HTR-8/SVneo (cell line): ENCODE measurements at regions not wholly inside any gene's neighbourhood (a gene's known extent, or its start where the extent isn't known, plus 50 kb on each side); places are given as distances from the start of the nearest gene placed in this dataset.
A peak's percentile ranks its signal among the peaks of the same experiment; 100 is the strongest.
"Not testable (repeated sequence)": the region's sequence is repeated elsewhere in the genome, so short reads cannot be mapped to it uniquely, and the experiment has no call there.

ENCODE experiments used
- DNase-seq: peaks from one replicate; pipeline ENCODE4 v3.0.0; 2011; ENCODE audit warnings: low spot score, mixed read lengths; ENCODE audit not compliant: insufficient read length
- FAIRE-seq: peaks from 2 replicates; lab custom pipeline; 2011; peaks lifted over from hg19 to GRCh38; lab: Jason Lieb, UNC

GRCh38 chr6:56904068-56904467 is 50.8 kb upstream of the BEND6 start:
- FAIRE-seq, result no peak
- DNase-seq, result no peak

GRCh38 chr6:56902641-56903464 is 52.1 kb upstream of the BEND6 start:
- FAIRE-seq (no peak), DNase-seq (peak; percentile 52)

GRCh38 chr6:56900784-56901183 is 54.1 kb upstream of the BEND6 start:
- DNase-seq (no peak), FAIRE-seq (no peak)

- no peak for DNase-seq
- FAIRE-seq, result no peak
These were observed 55.2 kb upstream of the BEND6 start for GRCh38 chr6:56899753-56900152.

DNA sequence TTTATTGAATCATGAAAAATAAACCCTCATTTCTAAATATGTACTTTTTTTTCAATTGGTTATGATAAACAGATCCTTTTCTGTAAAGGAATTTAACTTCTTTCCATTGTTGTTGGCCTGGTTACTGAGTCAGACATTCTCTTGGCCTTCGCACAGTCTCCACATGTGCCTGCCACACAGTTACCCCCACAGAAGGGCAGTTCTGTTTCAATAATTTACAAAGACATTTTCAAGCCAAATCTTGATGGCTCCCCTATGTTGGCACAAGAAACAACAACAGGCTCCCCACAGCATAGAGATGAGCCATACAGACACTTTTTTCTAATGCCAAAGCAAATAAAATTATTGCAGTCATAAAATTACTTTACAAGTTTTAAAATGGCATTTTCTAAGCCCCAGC is 55.6 kb upstream of the BEND6 start:
- DNase-seq, result no peak
- no peak for FAIRE-seq

GRCh38 chr6:56897789-56898529 is 56.9 kb upstream of the BEND6 start:
- no peak for DNase-seq
- FAIRE-seq, result peak; percentile 4

DNA sequence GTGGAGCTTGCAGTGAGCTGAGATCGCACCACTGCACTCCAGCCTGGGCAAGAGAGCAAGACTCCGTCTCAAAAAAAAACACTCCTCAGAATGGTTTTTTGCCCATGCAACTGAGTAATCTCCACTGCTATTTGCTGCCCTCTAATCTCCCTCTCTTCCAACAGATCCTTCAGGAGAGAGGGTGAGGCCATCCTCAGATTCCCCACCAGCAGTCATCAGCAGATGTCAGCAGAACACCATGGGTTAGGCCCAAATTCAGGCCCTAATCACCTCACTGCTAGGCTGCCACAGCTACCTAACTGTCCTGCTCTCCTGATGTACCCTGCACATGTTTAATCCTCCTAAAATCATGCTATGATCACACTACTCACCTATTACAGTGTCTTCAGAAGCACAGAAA is 63.2 kb upstream of the BEND6 start:
- peak; percentile 19 for DNase-seq
- no peak for FAIRE-seq

DNA sequence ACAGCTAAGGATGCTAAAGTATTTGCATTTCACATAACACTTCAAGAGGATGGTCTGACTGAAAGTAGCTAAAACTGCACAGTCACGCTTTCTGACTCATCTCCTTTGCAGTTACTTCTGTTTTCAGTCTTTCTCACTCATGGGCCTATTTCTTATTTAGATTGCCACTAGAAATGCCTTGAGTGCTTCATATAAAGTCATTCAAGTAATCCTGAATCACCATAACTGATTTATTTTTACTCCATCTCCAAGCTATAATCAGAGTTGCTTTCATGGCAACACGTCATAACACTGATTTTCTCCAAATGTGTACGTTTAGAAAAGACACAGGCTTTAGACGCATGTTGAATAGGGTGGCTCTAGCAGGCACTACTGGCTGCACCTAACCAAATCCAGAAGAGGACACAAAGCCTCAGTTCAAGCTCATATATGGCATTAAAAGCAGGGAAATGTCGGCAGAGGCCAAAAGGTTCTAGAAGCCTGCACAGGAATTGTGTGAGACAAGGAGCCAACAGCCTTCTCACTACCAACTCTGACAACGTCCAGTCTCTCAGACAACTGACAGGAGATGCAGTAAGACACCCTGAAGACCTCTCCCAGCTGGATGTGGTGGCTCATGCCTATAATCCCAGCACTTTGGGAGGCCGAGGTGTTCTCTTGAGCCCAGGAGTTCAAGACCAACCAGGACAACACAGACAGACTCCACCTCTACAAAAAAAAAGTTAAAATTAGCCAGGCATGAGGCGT is 64.1 kb upstream of the BEND6 start:
- FAIRE-seq (no peak), DNase-seq (peak; percentile 59)

DNA sequence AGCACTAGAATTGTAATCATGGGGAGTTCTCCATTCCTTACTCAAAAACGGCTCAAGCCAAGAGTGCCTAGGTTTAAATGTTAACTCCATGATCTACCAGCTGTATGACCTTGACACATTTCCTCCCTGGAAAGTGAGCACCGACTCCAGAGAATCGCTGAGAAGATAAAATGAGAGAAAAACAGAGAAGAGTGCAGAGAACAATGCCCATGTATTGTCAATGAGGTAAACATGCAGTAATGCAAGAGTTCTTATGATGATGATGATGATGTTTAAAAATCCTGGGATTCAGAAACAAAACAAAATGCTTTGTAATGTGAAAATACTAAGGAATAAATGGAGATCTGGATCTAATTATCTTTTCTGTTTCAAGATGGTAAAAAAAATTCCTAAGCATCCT is 64.8 kb upstream of the BEND6 start:
- FAIRE-seq (no peak), DNase-seq (no peak)

DNA sequence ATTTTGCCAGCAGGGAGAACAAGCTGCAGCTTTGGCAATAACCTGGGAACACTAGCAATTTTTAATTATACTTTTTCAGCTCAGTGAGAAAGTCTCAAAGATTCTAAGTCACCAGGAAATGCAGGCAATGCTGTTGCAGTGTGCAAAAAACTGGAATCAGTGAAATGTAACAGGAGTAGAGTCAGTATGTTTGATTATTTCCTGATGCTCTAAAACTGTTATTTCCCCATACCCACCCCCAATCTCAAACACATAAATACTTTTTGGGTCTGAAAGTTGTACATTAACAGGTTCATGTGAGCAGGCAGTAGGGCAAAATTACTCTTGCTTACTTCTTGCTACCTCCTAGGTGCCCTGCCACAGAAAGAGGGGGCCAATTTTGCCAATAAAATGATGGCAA is 65.4 kb upstream of the BEND6 start:
- DNase-seq (no peak), FAIRE-seq (no peak)

DNA sequence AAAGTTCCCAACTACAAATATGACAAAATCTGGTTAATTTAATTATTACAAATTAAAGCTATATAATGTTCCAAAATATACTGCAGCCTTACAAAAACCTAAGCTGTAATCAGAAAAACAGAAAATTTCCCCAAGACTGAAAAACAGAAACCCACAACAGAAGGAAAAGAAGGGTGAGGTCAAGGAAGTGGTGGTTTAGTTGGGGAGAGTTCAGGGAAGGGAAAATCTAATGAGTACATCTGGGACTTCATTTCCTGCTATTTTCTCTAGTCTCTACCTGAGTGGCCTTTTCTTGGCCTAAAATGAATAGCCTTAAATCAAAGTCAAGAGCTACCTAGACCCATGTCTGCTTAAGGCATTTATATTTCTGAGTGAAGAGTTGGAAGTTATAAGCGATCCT is 66.2 kb upstream of the BEND6 start:
- FAIRE-seq (no peak), DNase-seq (no peak)

- DNase-seq (no peak), FAIRE-seq (no peak)
These were observed 67.8 kb upstream of the BEND6 start for GRCh38 chr6:56887086-56887485.

DNA sequence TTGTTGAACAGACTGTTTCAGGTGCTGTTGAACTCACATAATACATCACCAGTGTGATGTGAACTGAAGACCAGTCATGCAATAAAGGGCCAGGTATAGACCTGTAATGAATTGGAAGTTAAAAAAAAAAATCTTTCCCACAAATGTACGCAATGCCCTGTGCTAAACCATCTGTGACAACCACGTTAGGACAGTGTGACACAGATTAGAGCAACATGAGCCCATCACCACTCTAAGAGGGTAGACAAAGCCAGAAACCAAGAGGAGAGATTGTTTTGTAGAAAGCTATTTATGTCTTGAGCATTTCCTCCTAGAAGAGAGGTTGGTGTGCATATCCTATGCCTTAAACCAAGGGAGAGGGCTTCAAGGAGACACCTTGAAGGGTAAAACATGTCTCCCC is 77.0 kb upstream of the BEND6 start:
- no peak for DNase-seq
- FAIRE-seq, result peak; percentile 26

DNA sequence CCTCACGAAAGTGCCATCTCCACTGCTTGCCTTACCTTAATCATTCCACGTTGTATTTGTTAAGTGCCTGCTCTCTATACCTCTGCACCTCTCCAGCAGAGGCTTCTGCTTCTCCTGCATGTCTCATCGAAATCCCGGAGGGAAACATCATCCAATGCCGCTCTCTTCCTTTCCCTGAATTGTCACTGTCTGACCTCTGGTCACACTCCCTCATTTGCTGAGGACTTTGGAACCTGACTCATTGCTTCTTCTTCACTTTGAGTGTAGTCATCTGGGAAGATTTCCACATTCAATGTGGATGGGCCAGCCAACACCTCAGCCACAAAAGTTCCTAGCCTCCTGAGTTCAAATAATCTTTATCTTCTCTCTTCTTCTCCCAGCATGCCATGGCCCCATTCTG is 78.9 kb upstream of the BEND6 start:
- DNase-seq (no peak), FAIRE-seq (peak; percentile 57)

DNA sequence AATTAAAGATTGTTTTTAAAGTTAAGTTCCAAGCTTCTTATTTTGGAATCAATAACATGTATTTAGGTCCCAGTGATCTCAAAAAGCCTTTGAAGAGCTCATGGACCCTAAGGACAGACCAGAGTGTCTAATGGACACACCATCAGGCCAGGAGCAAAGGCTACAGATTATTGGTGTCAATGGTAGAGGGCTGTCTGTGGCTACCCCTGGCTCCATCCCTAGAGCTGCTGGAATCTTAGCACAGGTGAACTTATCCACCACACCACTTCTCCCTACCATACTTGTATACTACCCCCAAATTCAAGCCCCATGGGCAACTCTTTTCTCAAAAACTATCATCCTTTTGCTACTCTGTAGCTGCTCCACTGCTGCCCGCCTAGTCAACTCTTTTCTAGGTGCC is 79.4 kb upstream of the BEND6 start:
- FAIRE-seq, result no peak
- DNase-seq, result no peak

GRCh38 chr6:56874328-56874727 is 80.6 kb upstream of the BEND6 start:
- FAIRE-seq, result no peak
- no peak for DNase-seq

- DNase-seq, FAIRE-seq: not testable (repeated sequence)
These were observed 84.9 kb upstream of the BEND6 start for GRCh38 chr6:56870053-56870452.

DNA sequence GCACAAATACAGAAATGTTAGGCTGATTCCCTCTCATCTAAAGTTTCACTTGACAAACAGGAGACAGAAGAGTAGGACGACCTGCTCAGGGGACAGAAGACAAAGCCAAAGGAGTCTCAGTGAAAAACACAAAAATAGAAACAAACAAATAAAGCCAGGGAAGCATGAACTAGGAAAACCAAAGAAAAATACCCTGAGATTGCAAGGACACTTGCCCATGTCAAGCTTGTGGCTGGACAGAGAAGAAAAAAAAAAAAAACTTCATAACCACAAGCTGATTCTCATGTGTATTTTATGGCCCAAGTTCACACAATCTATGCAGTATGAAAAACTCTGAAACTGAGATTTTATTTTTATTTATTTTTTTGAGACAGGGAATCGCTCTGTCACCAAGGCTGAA is 85.6 kb upstream of the BEND6 start:
- FAIRE-seq (no peak), DNase-seq (no peak)

- DNase-seq (peak; percentile 66), FAIRE-seq (no peak)
These were observed 86.2 kb upstream of the BEND6 start for GRCh38 chr6:56868687-56869086.

GRCh38 chr6:56866917-56867522 is 87.9 kb upstream of the BEND6 start:
- no peak for FAIRE-seq

More at GRCh38 chr6:56866917-56867522, 87.9 kb upstream of the BEND6 start:
- DNase-seq, result no peak
